SK-N-MC (cell line): ENCODE measurements at regions not wholly inside any gene's neighbourhood (a gene's known extent, or its start where the extent isn't known, plus 50 kb on each side); places are given as distances from the start of the nearest gene placed in this dataset.

Source experiments
- DNase-seq: peaks from one replicate; pipeline ENCODE4 v3.0.0-alpha.2; 2011; ENCODE audit warnings: low read depth, low spot score
- H3K27ac ChIP-seq: fragments of 200-600 bp; sonication (generic); 2 replicates; pipeline ENCODE4 v1.5.1; 2016; ENCODE audit warnings: mixed run types
- H3K36me3 ChIP-seq: fragments of 200-600 bp; sonication (generic); 2 replicates; pipeline ENCODE4 v1.6.1; 2017; ENCODE audit warnings: antibody characterized with exemption, low read length, mixed read lengths; ENCODE audit not compliant: insufficient read depth
- H3K4me3 ChIP-seq: fragments of 200-600 bp; sonication (generic); 2 replicates; pipeline ENCODE4 v1.5.1; 2016
- H3K9ac ChIP-seq: fragments of 200-600 bp; sonication (generic); 2 replicates; pipeline ENCODE4 v1.8.0; 2017; ENCODE audit warnings: mixed run types, mixed read lengths; ENCODE audit not compliant: insufficient read length
- H3K9me3 ChIP-seq: fragments of 200-600 bp; sonication (generic); 2 replicates; pipeline ENCODE4 v1.6.1; 2017; ENCODE audit warnings: low read depth, mild to moderate bottlenecking, antibody characterized with exemption, low read length, moderate library complexity, mixed read lengths
- EZH2 ChIP-seq: fragments of 200-600 bp; sonication (generic); IDR thresholded peaks from one replicate; pipeline ENCODE4 v1.6.1; 2017; ENCODE audit warnings: antibody characterized with exemption
- FOXP2 ChIP-seq: optimal IDR thresholded peaks from 2 replicates; pipeline ENCODE3; 2011; ENCODE audit warnings: mild to moderate bottlenecking, moderate library complexity; ENCODE audit not compliant: insufficient read depth; ENCODE audit errors: extremely low read length, control extremely low read depth
- POLR2AphosphoS5 ChIP-seq: IDR thresholded peaks from 2 replicates; pipeline ENCODE4 v1.6.1; 2012; ENCODE audit warnings: mild to moderate bottlenecking, low read depth, low read length, borderline replicate concordance

DNA sequence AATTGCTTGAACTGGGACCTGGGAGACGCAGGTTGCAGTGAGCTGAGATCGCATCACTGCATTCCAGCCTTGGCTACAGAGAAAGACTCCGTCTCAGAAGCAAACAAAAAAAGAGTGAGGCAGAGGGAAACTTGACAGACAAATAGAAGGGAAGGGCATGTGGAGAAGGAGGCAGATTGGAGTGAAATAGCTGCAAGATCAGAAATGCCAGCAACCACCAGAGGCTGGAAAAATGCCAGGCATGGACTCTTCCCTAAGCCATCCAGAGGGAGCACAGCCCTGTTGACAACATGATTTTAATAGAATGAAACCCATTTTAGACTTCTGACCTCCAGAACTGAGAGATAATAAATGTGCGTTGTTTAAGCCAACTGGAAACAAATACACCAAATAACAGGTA, 447.2 kb upstream of the SPHKAP start:
- Histone ChIP-seq H3K27ac (no peak overlapping the region), H3K9ac (no peak overlapping the region), H3K9me3 (no peaks in the 10 kb centered on the region), H3K36me3 (no peaks in the 10 kb centered on the region), H3K4me3 (no peak overlapping the region)
- no peak for DNase-seq
- TF ChIP-seq POLR2AphosphoS5 (no peak), EZH2 (no peak), FOXP2 (no peak)

- TF ChIP-seq POLR2AphosphoS5 (no peak), FOXP2 (no peak), EZH2 (no peak)
- no peak for DNase-seq
- Histone ChIP-seq H3K27ac (no peak overlapping the region), H3K9me3 (no peaks in the 10 kb centered on the region), H3K36me3 (no peaks in the 10 kb centered on the region), H3K4me3 (no peak overlapping the region), H3K9ac (no peak overlapping the region)
These were observed 446.0 kb upstream of the SPHKAP start for GRCh38 chr2:228627510-228627909.

DNA sequence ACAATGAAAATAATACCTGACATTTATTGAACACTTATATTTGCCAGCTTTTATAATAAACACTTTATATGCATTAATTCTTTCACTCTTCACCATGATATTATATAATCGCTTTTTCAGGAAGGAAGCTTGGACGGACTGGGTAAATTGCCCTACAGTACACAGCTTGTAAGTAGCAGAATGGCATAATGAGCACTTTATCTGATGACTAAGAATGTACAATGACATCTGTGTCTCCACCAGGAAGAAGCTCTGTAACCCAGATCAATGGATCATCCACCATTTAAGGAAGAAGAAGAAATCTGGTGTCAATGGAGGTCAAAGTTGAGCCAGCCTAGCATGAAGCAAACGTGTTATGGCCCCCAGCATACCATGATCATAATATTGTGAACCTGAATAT, 444.0 kb upstream of the SPHKAP start:
- Histone ChIP-seq H3K9ac (no peak overlapping the region), H3K36me3 (no peaks in the 10 kb centered on the region), H3K4me3 (no peak overlapping the region), H3K9me3 (no peaks in the 10 kb centered on the region), H3K27ac (no peak overlapping the region)
- no peak for DNase-seq
- no peak for TF ChIP-seq FOXP2
- TF ChIP-seq POLR2AphosphoS5, result no peak
- no peak for TF ChIP-seq EZH2

GRCh38 chr2:228624733-228625132, 443.2 kb upstream of the SPHKAP start:
- no peaks in the 10 kb centered on the region for H3K36me3 ChIP-seq
- H3K9ac ChIP-seq, result no peak overlapping the region
- H3K27ac ChIP-seq, result no peak overlapping the region
- no peaks in the 10 kb centered on the region for H3K9me3 ChIP-seq
- no peak for DNase-seq
- TF ChIP-seq FOXP2 (no peak), POLR2AphosphoS5 (no peak), EZH2 (no peak)
- H3K4me3 ChIP-seq, result no peak overlapping the region

GRCh38 chr2:228615496-228615895, 434.0 kb upstream of the SPHKAP start:
- H3K9ac ChIP-seq, result no peak overlapping the region
- no peak overlapping the region for H3K27ac ChIP-seq
- no peaks in the 10 kb centered on the region for H3K36me3 ChIP-seq
- no peaks in the 10 kb centered on the region for H3K9me3 ChIP-seq
- DNase-seq, result no peak
- H3K4me3 ChIP-seq, result no peak overlapping the region
- TF ChIP-seq FOXP2 (no peak), EZH2 (no peak), POLR2AphosphoS5 (no peak)

DNA sequence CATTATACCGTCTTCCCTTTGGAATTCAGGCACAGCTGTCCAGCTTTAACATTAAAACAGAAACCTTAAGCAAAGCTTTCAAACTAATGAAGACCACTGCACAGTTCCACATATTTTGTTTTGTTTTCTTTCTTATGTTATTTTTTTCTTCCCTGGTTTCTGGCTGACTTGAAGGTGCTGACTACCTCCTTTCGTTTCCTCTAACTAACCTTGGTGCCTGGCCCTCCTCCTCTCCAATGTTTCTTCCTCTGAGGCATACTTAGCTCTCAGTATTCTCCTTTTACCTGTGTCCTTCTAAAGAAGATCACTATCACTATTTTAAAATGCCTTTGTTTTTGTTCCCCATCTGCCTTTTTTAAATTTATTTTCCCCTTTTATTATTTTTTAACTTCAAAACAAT, 433.3 kb upstream of the SPHKAP start:
- DNase-seq, result no peak
- Histone ChIP-seq H3K9me3 (no peaks in the 10 kb centered on the region), H3K27ac (no peak overlapping the region), H3K9ac (no peak overlapping the region), H3K36me3 (no peaks in the 10 kb centered on the region), H3K4me3 (no peak overlapping the region)
- no peak for TF ChIP-seq EZH2
- TF ChIP-seq FOXP2, result no peak
- TF ChIP-seq POLR2AphosphoS5, result no peak

DNA sequence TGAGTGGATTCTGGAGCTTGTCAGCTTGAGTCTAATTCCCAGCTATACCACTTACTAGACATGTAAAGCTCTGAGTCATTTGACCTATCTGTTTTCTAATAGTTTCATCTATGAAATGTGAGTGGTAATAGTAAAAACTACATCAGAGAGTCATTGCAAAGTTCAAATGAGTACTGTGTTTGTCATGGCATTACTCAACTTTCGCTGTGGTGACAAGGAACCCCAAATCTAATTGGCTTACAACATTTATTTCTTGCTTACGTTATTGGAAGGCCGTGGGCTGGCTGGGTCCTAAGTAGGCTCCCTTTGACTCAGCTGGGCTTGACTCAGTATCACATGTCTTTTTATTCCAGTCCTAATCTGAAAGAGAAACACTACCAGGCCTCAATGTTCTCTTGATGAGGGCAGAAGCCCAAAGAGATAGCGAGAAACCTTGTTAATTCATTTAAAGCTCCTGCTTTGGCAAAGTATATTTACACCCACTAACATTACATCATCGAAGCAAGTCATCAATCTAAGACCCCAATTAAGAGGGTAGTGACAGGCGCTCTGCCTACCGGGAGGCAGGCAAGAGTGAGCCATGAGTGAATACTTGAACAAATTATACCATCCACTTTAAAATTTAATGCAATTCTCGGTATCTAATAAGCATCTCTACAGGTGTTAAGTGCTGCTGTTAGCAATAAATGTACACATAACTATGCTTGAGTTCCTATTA, 431.8 kb upstream of the SPHKAP start:
- Histone ChIP-seq H3K36me3 (no peaks in the 10 kb centered on the region), H3K9ac (no peak overlapping the region), H3K27ac (no peak overlapping the region), H3K9me3 (no peaks in the 10 kb centered on the region), H3K4me3 (no peak overlapping the region)
- no peak for TF ChIP-seq EZH2
- no peak for TF ChIP-seq POLR2AphosphoS5
- TF ChIP-seq FOXP2, result no peak
- no peak for DNase-seq

GRCh38 chr2:228611171-228611570, 429.7 kb upstream of the SPHKAP start:
- DNase-seq, result no peak
- Histone ChIP-seq H3K36me3 (no peaks in the 10 kb centered on the region), H3K4me3 (no peak overlapping the region), H3K9ac (no peak overlapping the region), H3K27ac (no peak overlapping the region), H3K9me3 (no peaks in the 10 kb centered on the region)
- no peak for TF ChIP-seq FOXP2
- no peak for TF ChIP-seq POLR2AphosphoS5
- no peak for TF ChIP-seq EZH2

GRCh38 chr2:228602288-228602687, 420.8 kb upstream of the SPHKAP start:
- Histone ChIP-seq H3K9me3 (no peaks in the 10 kb centered on the region), H3K36me3 (no peaks in the 10 kb centered on the region), H3K9ac (no peak overlapping the region), H3K27ac (no peak overlapping the region), H3K4me3 (no peak overlapping the region)
- TF ChIP-seq EZH2, result no peak
- no peak for TF ChIP-seq POLR2AphosphoS5
- no peak for TF ChIP-seq FOXP2
- DNase-seq, result no peak
